ENCODE measurements at regions not wholly inside any gene's neighbourhood (a gene's known extent, or its start where the extent isn't known, plus 50 kb on each side); places are given as distances from the start of the nearest gene placed in this dataset.

GRCh38 chr3:166917437-166917836 lies 462.7 kb downstream of the ZBBX start:
- no peak for TF ChIP-seq POLR2A (IDR thresholded peaks at IDR 0.05)
- no peak for TF ChIP-seq CTCF (IDR thresholded peaks at IDR 0.05)

Data from vagina (tissue), 2 donors.